Sigmoid colon (tissue), 4 donors: ENCODE measurements at regions not wholly inside any gene's neighbourhood (a gene's known extent, or its start where the extent isn't known, plus 50 kb on each side); places are given as distances from the start of the nearest gene placed in this dataset.

Experiments
- CTCF ChIP-seq, 4 experiments: fragments of 450-650 bp in 3 of 4; fragments of 200-600 bp in 1 of 4; IDR thresholded peaks; one replicate each; pipeline ENCODE4 v1.5.1; 2016 to 2019; ENCODE audit warnings: antibody characterized with exemption in 4 of 4, mild to moderate bottlenecking in 3 of 4, moderate library complexity in 2 of 4
- EP300 ChIP-seq, 4 donors: sonication (generic); formaldehyde crosslinking; IDR thresholded peaks; one replicate each; pipeline ENCODE4 v1.6.1; 2017; ENCODE audit warnings: antibody characterized with exemption in 4 of 4

- TF ChIP-seq CTCF (IDR thresholded peaks at IDR 0.05) (no peak), EP300 (IDR thresholded peaks at IDR 0.05) (no peak)
Measured at GRCh38 chr2:181788897-181789555, 102.5 kb upstream of the ITPRID2 start.
